Thoracic aorta (tissue), 2 donors: ENCODE measurements at regions not wholly inside any gene's neighbourhood (a gene's known extent, or its start where the extent isn't known, plus 50 kb on each side); places are given as distances from the start of the nearest gene placed in this dataset.

Source experiments
- ATAC-seq: fragments of 150-250 bp; one replicate; pipeline ENCODE4 v1.8.0; 2017; ENCODE audit warnings: low read depth; ENCODE audit not compliant: insufficient number of reproducible peaks, low FRiP score
- DNase-seq: peaks from one replicate; pipeline ENCODE4 v3.0.0-alpha.2; 2020; ENCODE audit warnings: low spot score
- H3K27ac ChIP-seq, 2 donors: fragments of 200-600 bp; sonication (generic); 1 replicate in 1 of 2; 2 replicates in 1 of 2; pipeline ENCODE4 v1.5.1; 2016; ENCODE audit warnings: mild to moderate bottlenecking in 2 of 2, moderate library complexity in 2 of 2
- H3K27me3 ChIP-seq: fragments of 200-600 bp; sonication (generic); replicated peaks from 2 replicates; pipeline ENCODE4 v1.6.0; 2016; ENCODE audit warnings: mild to moderate bottlenecking; ENCODE audit not compliant: insufficient read depth
- H3K36me3 ChIP-seq: fragments of 200-600 bp; sonication (generic); one replicate; pipeline ENCODE4 v1.5.1; 2016
- H3K4me1 ChIP-seq, 2 donors: fragments of 200-600 bp; sonication (generic); 1 replicate in 1 of 2; 2 replicates in 1 of 2; pipeline versions ENCODE4 v1.5.1 to v1.6.0; 2016; ENCODE audit warnings: low read depth in 2 of 2, mild to moderate bottlenecking in 1 of 2; ENCODE audit not compliant: control insufficient read depth in 1 of 2
- H3K4me3 ChIP-seq: fragments of 200-600 bp; sonication (generic); 2 replicates; pipeline ENCODE4 v1.5.1; 2016; ENCODE audit warnings: mild to moderate bottlenecking
- H3K9me3 ChIP-seq: fragments of 200-600 bp; sonication (generic); 2 replicates; pipeline ENCODE4 v1.5.1; 2016
- CTCF ChIP-seq: fragments of 200-600 bp; sonication (generic); IDR thresholded peaks from one replicate; pipeline ENCODE4 v1.5.1; 2019; ENCODE audit warnings: antibody characterized with exemption

DNA sequence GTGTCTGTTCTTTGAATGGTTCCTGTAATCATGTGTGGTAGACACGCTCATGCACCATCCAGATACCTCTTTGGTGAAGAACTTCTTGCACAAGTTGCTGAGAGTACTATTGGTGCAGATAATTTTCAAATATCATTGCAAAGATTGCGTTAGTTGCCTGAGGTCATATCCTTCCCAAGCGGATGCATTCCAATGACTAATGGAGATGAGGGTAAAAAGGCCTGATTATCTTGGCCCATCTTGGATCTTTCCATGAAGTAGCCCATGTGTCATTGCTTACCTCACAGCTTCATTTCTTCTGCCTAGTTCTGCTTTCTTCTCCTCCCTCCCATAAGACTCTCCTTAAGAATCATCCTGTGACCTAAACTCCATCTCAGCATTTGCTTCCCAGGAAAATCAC is 384.9 kb upstream of the CNKSR2 start:
- no peak for DNase-seq
- no peak overlapping the region for H3K27ac ChIP-seq
- no peaks in the 10 kb centered on the region for H3K4me1 ChIP-seq
- no peak for ATAC-seq
- no peak for TF ChIP-seq CTCF
- no peak overlapping the region for H3K4me3 ChIP-seq
- no peaks in the 10 kb centered on the region for H3K9me3 ChIP-seq
- no peaks in the 10 kb centered on the region for H3K27me3 ChIP-seq
- no peaks in the 10 kb centered on the region for H3K36me3 ChIP-seq

- H3K36me3 ChIP-seq: no peaks in the 10 kb centered on the region
- no peaks in the 10 kb centered on the region for H3K9me3 ChIP-seq
- H3K27me3 ChIP-seq: no peaks in the 10 kb centered on the region
- ATAC-seq (no peak), DNase-seq (no peak)
- H3K4me1 ChIP-seq: no peaks in the 10 kb centered on the region
- TF ChIP-seq CTCF: no peak
- no peak overlapping the region for H3K4me3 ChIP-seq
- no peak overlapping the region for H3K27ac ChIP-seq
These were observed 385.4 kb upstream of the CNKSR2 start for GRCh38 chrX:20988804-20989203.

DNA sequence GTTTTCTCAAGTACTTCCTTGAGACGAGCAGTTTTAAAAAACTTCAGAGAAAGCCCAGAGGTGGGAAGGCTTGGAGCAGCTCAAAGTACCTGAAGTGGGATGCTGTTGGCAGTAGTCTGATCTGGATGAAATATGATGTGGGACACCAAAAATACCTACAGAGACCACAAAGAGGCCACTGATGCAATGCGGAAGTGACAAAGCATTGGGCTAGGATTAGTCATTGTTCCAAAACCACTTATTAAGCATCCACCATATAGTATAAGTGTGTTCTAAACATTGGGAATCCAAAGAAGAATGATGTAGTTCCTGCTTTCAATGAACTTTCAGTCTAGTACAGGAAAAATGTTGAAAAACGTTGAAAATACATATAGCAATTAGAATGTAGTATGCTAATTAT is 386.1 kb upstream of the CNKSR2 start:
- H3K27me3 ChIP-seq: no peaks in the 10 kb centered on the region
- H3K27ac ChIP-seq: no peak overlapping the region
- H3K9me3 ChIP-seq: no peaks in the 10 kb centered on the region
- no peak overlapping the region for H3K4me3 ChIP-seq
- no peaks in the 10 kb centered on the region for H3K4me1 ChIP-seq
- DNase-seq (no peak), ATAC-seq (no peak)
- TF ChIP-seq CTCF: no peak
- H3K36me3 ChIP-seq: no peaks in the 10 kb centered on the region

GRCh38 chrX:20980426-20980825 is 393.8 kb upstream of the CNKSR2 start:
- Histone ChIP-seq H3K36me3 (no peaks in the 10 kb centered on the region), H3K27me3 (no peaks in the 10 kb centered on the region), H3K9me3 (no peaks in the 10 kb centered on the region), H3K4me3 (no peak overlapping the region), H3K27ac (no peak overlapping the region), H3K4me1 (no peaks in the 10 kb centered on the region)
- DNase-seq (no peak), ATAC-seq (no peak)
- no peak for TF ChIP-seq CTCF

GRCh38 chrX:20974326-20974725 is 399.9 kb upstream of the CNKSR2 start:
- Histone ChIP-seq H3K27me3 (no peaks in the 10 kb centered on the region), H3K4me3 (no peak overlapping the region), H3K27ac (no peak overlapping the region), H3K4me1 (no peaks in the 10 kb centered on the region), H3K36me3 (no peaks in the 10 kb centered on the region), H3K9me3 (no peaks in the 10 kb centered on the region)
- TF ChIP-seq CTCF: no peak
- ATAC-seq (no peak), DNase-seq (no peak)
